HUES6 (cell line): ENCODE measurements at regions not wholly inside any gene's neighbourhood (a gene's known extent, or its start where the extent isn't known, plus 50 kb on each side); places are given as distances from the start of the nearest gene placed in this dataset.
A peak's percentile ranks its signal among the peaks of the same experiment; 100 is the strongest.
"Not testable (repeated sequence)": the region's sequence is repeated elsewhere in the genome, so short reads cannot be mapped to it uniquely, and the experiment has no call there.

Experiments used
- H3K27ac ChIP-seq: 2 replicates; pipeline ENCODE4 v1.7.0; 2013; ENCODE audit warnings: low read depth, mild to moderate bottlenecking, low read length, inconsistent platforms
- H3K27me3 ChIP-seq: 2 replicates; pipeline ENCODE4 v1.6.1; 2013; ENCODE audit warnings: low read length; ENCODE audit not compliant: control insufficient read depth, insufficient read depth
- H3K36me3 ChIP-seq: 2 replicates; pipeline ENCODE4 v1.6.1; 2013; ENCODE audit warnings: low read length; ENCODE audit not compliant: control insufficient read depth, insufficient read depth
- H3K4me1 ChIP-seq: 2 replicates; pipeline ENCODE4 v1.6.1; 2013; ENCODE audit warnings: low read length; ENCODE audit not compliant: control insufficient read depth, insufficient read depth
- H3K4me3 ChIP-seq: 2 replicates; pipeline ENCODE4 v1.5.1; 2013; ENCODE audit warnings: low read depth, low read length
- H3K9ac ChIP-seq: one replicate; pipeline ENCODE4 v1.6.1; 2013; ENCODE audit warnings: mild to moderate bottlenecking, low read length
- H3K9me3 ChIP-seq: 2 replicates; pipeline ENCODE4 v1.6.1; 2013; ENCODE audit warnings: low read depth, low read length; ENCODE audit not compliant: control insufficient read depth, insufficient read depth

DNA sequence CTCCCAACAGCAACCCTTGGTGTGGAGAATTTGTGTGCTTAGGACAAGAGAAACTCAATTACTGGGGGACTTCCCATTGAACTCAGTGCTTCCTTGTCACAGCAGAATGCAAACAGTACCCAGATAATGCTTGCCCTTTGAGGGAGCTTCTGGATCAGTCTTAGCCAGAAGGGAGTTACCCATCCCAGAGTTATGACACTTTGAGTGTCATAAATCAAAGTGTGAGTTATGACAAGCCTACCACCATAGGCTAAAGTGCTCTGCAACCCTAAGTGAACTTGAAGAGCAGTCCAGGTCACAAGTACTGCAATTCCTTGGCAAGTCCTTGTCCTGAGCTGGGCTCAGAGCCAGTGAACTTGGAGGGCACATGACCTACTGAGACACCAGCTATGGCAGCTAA is 1513.9 kb upstream of the PCDH10 start:
- Histone ChIP-seq H3K4me1 (no peaks in the 10 kb centered on the region), H3K9me3 (peaks cover 33% of the 10 kb centered on the region), H3K4me3 (no peak overlapping the region), H3K27ac (no peak overlapping the region), H3K27me3 (no peaks in the 10 kb centered on the region), H3K9ac (no peak overlapping the region), H3K36me3 (no peaks in the 10 kb centered on the region)

DNA sequence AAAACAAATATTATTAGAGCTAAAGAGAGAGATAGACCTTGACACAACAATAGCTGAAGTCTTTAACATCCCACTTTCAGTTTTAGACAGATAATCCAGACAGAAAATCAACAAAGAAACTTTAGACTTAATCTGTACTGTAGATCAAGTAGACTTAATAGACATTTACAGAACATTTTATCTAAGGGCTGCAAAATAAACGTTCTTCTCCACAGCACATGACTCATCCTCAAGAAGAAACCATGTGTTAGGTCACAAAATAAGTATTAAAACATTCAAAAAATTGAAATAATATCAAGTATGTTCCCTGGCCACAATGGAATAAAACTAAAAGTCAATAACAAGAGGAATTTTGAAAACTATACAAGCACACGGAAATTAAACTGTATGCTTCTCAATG is 1510.3 kb upstream of the PCDH10 start:
- no peak overlapping the region for H3K27ac ChIP-seq
- H3K4me3 ChIP-seq = no peak overlapping the region
- no peak overlapping the region for H3K9ac ChIP-seq

DNA sequence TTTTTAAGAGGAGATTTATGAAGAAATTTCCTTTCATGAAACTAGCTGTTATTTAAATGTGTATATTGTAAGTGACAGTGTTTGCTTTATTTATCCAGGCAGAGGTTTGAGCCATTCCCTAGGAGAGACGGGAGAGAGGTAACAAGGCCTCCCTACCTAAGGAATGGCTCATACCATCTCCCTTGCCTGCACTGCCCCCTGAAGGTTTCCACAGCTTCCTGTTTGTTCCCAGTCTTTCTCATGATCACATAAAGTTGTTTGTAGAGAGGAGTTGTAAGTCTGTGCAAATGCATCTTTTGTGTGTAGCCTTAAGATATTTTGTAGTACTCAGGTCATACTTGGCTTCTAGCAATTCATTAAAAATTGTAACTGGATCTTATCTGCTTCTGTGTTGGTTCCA is 1504.5 kb upstream of the PCDH10 start:
- Histone ChIP-seq H3K4me1 (no peaks in the 10 kb centered on the region), H3K27me3 (no peaks in the 10 kb centered on the region), H3K9ac (no peak overlapping the region), H3K9me3 (no peaks in the 10 kb centered on the region), H3K4me3 (no peak overlapping the region), H3K36me3 (no peaks in the 10 kb centered on the region), H3K27ac (no peak overlapping the region)

More for the DNA sequence above, 1510.3 kb upstream of the PCDH10 start:
- H3K27me3 ChIP-seq = no peaks in the 10 kb centered on the region
- H3K9me3 ChIP-seq = peaks cover 16% of the 10 kb centered on the region
- H3K4me1 ChIP-seq = no peaks in the 10 kb centered on the region
- H3K36me3 ChIP-seq = no peaks in the 10 kb centered on the region

GRCh38 chr4:131649227-131649626 is 1499.9 kb upstream of the PCDH10 start:
- Histone ChIP-seq H3K27me3 (no peaks in the 10 kb centered on the region), H3K9me3 (no peaks in the 10 kb centered on the region), H3K27ac (no peak overlapping the region), H3K4me3 (no peak overlapping the region), H3K36me3 (no peaks in the 10 kb centered on the region), H3K4me1 (no peaks in the 10 kb centered on the region), H3K9ac (no peak overlapping the region)

DNA sequence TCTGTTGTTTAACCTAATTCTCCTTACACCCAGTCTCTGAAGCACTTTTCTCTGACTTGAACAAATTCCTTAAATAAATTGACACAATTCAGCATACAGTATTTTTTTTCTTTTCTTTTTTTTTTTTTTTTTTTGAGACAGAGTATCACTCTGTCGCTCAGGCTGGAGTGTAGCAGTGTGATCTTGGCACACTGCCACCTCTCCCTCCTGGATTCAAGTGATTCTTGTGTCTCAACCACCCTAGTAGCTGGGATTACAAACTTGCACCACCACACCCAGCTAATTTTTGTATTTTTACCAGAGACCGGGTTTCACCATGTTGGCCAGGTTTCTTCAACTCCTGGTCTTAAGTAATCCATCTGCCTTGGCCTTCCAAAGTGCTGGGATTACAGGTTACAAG is 1498.1 kb upstream of the PCDH10 start:
- no peaks in the 10 kb centered on the region for H3K27me3 ChIP-seq
- H3K4me3 ChIP-seq = no peak overlapping the region
- no peaks in the 10 kb centered on the region for H3K9me3 ChIP-seq
- no peak overlapping the region for H3K9ac ChIP-seq
- H3K36me3 ChIP-seq = no peaks in the 10 kb centered on the region
- H3K27ac ChIP-seq = no peak overlapping the region
- H3K4me1 ChIP-seq = no peaks in the 10 kb centered on the region

GRCh38 chr4:131683314-131683713 is 1465.8 kb upstream of the PCDH10 start:
- not testable (repeated sequence) for H3K36me3 ChIP-seq, H3K27me3 ChIP-seq, H3K9ac ChIP-seq

GRCh38 chr4:131721883-131722282 is 1427.2 kb upstream of the PCDH10 start:
- Histone ChIP-seq H3K36me3 (no peaks in the 10 kb centered on the region), H3K9me3 (no peaks in the 10 kb centered on the region), H3K27ac (no peak overlapping the region), H3K4me3 (no peak overlapping the region), H3K9ac (no peak overlapping the region), H3K4me1 (no peaks in the 10 kb centered on the region), H3K27me3 (no peaks in the 10 kb centered on the region)

More at GRCh38 chr4:131683314-131683713, 1465.8 kb upstream of the PCDH10 start:
- H3K27ac ChIP-seq, H3K4me3 ChIP-seq, H3K4me1 ChIP-seq: not testable (repeated sequence)
- peaks cover 33% of the 10 kb centered on the region for H3K9me3 ChIP-seq

DNA sequence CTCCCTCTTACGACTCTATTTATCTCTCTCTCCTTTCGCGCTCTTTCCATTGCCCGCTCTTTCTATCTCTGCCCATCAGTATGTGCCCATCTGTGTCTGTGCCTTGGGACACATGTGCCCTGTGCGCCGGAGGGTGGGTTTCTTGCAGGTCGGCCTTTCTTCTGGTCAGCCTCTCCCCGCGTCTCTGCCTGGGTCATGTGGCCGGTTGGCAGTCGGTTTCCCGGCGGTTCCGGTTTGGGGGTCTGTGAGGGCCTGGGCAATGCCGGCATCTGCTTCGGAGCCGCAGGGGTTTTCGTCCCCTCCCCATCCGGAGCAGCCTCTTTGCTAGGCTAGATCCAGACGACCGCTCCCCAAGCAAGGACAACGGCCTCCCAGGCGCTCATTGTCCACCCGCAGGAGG is 1426.0 kb upstream of the PCDH10 start:
- H3K4me3 ChIP-seq, H3K27me3 ChIP-seq, H3K4me1 ChIP-seq, H3K9ac ChIP-seq, H3K27ac ChIP-seq, H3K36me3 ChIP-seq, H3K9me3 ChIP-seq: not testable (repeated sequence)

DNA sequence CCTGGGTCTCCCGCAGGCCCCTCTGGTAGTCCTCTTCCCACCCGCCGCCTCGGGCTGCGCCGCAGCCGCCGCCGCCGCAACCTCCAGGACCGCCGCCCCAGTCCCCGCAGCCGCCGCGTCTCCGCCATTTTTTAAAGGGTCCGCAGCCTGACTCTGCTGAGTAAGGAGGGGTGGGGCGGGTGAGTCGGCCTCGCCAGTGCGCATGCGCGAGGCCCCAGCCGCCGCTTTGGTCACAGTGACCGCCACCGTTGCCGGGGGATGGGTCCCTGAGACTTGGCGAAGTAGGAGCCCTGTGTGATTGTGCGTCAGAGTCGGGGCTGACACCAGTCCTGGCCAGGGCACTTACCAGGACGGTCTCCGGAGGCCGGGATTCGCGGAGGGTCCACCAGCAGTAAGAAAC is 1424.2 kb upstream of the PCDH10 start:
- not testable (repeated sequence) for H3K36me3 ChIP-seq, H3K4me1 ChIP-seq, H3K27me3 ChIP-seq, H3K27ac ChIP-seq, H3K9ac ChIP-seq, H3K9me3 ChIP-seq
- 0 out of 2 replicates have a peak overlapping the region, but pooled peaks have one; percentile 31 for H3K4me3 ChIP-seq

DNA sequence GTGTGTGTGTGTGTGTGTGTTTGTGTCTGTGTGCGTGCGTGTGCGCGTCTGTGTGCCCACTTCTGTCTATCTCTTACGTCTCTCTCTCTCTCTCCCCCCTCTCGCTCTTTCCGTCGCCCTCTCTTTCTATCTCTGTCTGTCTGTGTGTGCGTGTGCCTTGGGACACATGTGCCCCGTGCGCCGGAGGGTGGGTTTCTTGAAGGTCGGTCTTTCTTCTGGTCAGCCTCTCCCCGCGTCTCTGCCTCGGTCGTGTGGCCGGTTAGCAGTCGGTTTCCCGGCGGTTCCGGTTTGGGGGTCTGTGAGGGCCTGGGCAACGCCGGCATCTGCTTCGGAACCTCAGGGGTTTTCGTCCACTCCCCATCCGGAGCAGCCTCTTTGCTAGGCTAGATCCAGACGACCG is 1423.6 kb upstream of the PCDH10 start:
- H3K27me3 ChIP-seq, H3K36me3 ChIP-seq, H3K4me3 ChIP-seq, H3K27ac ChIP-seq, H3K9ac ChIP-seq, H3K9me3 ChIP-seq, H3K4me1 ChIP-seq: not testable (repeated sequence)

GRCh38 chr4:131726940-131727339 is 1422.2 kb upstream of the PCDH10 start:
- not testable (repeated sequence) for H3K9ac ChIP-seq, H3K36me3 ChIP-seq, H3K27me3 ChIP-seq, H3K4me3 ChIP-seq, H3K4me1 ChIP-seq, H3K9me3 ChIP-seq, H3K27ac ChIP-seq

- H3K4me1 ChIP-seq, H3K9ac ChIP-seq, H3K9me3 ChIP-seq, H3K4me3 ChIP-seq, H3K27ac ChIP-seq, H3K27me3 ChIP-seq, H3K36me3 ChIP-seq: not testable (repeated sequence)
These were observed 1421.7 kb upstream of the PCDH10 start for GRCh38 chr4:131727418-131727817.
